K562 (cell line): ENCODE measurements at regions not wholly inside any gene's neighbourhood (a gene's known extent, or its start where the extent isn't known, plus 50 kb on each side); places are given as distances from the start of the nearest gene placed in this dataset.

ENCODE experiments used
- ATAC-seq: fragments of 200-7000 bp; cut with Tn5 transposase; 3 replicates; pipeline ENCODE4 v1.9.1; 2020; ENCODE audit warnings: moderate library complexity
- BruUV-seq: library from RNA; stranded (reverse); fragments of 400-500 nt; replicated peaks from 2 replicates; lab custom pipeline; 2021; lab: Mats Ljungman, UMichigan
- CTCF ChIA-PET: fragments of 300-600 bp; formaldehyde crosslinking; extraction: SDS; loops from one replicate; lab custom pipeline; 2021; ENCODE audit warnings: low intra/inter-chr PET ratio; lab: Yijun Ruan, JAX
- POLR2A ChIA-PET: fragments of 300-600, 350-650 bp; sonication (Branson Sonifier 250); formaldehyde crosslinking; extraction: SDS; loops from one replicate; lab custom pipeline; 2021; ENCODE audit warnings: antibody characterized with exemption, inconsistent platforms; lab: Yijun Ruan, JAX
- DNase-seq, 4 experiments: peaks; one replicate each; pipeline versions ENCODE4 v3.0.0 to v3.0.0-alpha.2; 2011 to 2018; ENCODE audit warnings: low spot score in 3 of 4, mixed read lengths in 3 of 4; ENCODE audit errors: extremely low read depth in 1 of 4
- FAIRE-seq: peaks from 2 replicates; lab custom pipeline; 2011; peaks lifted over from hg19 to GRCh38; lab: Jason Lieb, UNC
- H2AFZ ChIP-seq: 2 replicates; pipeline ENCODE4 v1.6.0; 2011; ENCODE audit warnings: low read depth, low read length, control low read depth, inconsistent platforms
- H3K27ac ChIP-seq: fragments of 200-600 bp; 3 replicates; pipeline ENCODE4 v1.8.0; 2011; ENCODE audit warnings: low read depth, mild to moderate bottlenecking, control low read depth, inconsistent platforms, low read length, moderate library complexity, mixed read lengths; ENCODE audit errors: extremely low read depth
- H3K27me3 ChIP-seq, 2 experiments: fragments of 300-600 bp in 1 of 2; 2 replicates in 1 of 2; 3 replicates in 1 of 2; pipeline versions ENCODE4 v1.6.0 to v1.8.0; 2011; ENCODE audit warnings: inconsistent platforms in 2 of 2, low read length in 2 of 2, mild to moderate bottlenecking in 1 of 2, mixed read lengths in 1 of 2, moderate library complexity in 1 of 2; ENCODE audit not compliant: control insufficient read depth in 2 of 2, insufficient read depth in 2 of 2
- H3K36me3 ChIP-seq: fragments of 300-600 bp; 3 replicates; pipeline ENCODE4 v1.8.0; 2011; ENCODE audit warnings: mild to moderate bottlenecking, low read length, inconsistent platforms; ENCODE audit not compliant: control insufficient read depth, insufficient read depth
- H3K4me1 ChIP-seq, 2 experiments: fragments of 200-600 bp in 1 of 2; replicated peaks in 1 of 2; 2 replicates in 1 of 2; 3 replicates in 1 of 2; pipeline versions ENCODE4 v1.5.1 to v1.8.0; 2011; ENCODE audit warnings: inconsistent platforms in 2 of 2, low read length in 2 of 2, mild to moderate bottlenecking in 1 of 2, mixed read lengths in 1 of 2, moderate library complexity in 1 of 2; ENCODE audit not compliant: control insufficient read depth in 2 of 2, insufficient read depth in 2 of 2
- H3K4me2 ChIP-seq: 2 replicates; pipeline ENCODE4 v1.6.1; 2011; ENCODE audit warnings: low read length, control low read depth, inconsistent platforms, mixed read lengths; ENCODE audit not compliant: insufficient read depth
- H3K4me3 ChIP-seq: fragments of 200-600 bp; sonication (generic), shearing (Covaris generic); 2 replicates; pipeline ENCODE4 v1.5.1; 2016; ENCODE audit warnings: control low read depth, inconsistent platforms
- H3K79me2 ChIP-seq: fragments of 200-600 bp; 3 replicates; pipeline ENCODE4 v1.8.0; 2011; ENCODE audit warnings: low read length, inconsistent platforms; ENCODE audit not compliant: control insufficient read depth, insufficient read depth
- H3K9ac ChIP-seq, 2 experiments: 2 replicates each; pipeline versions ENCODE4 v1.6.0 to v1.6.1; 2011; ENCODE audit warnings: low read depth in 2 of 2, low read length in 2 of 2, control low read depth in 1 of 2, inconsistent platforms in 1 of 2, mild to moderate bottlenecking in 1 of 2, mixed read lengths in 1 of 2; ENCODE audit not compliant: insufficient read depth in 1 of 2
- H3K9me1 ChIP-seq: one replicate; pipeline ENCODE4 v1.6.0; 2011; ENCODE audit warnings: inconsistent platforms, mild to moderate bottlenecking, low read length, moderate library complexity; ENCODE audit not compliant: control insufficient read depth, insufficient read depth
- H3K9me3 ChIP-seq: replicated peaks from 2 replicates; pipeline ENCODE4 v1.5.1; 2011; ENCODE audit warnings: low read depth, low read length, inconsistent platforms; ENCODE audit not compliant: control insufficient read depth, insufficient read depth
- H4K20me1 ChIP-seq: replicated peaks from 2 replicates; pipeline ENCODE4 v1.6.1; 2011; ENCODE audit warnings: low read length, inconsistent platforms, mixed read lengths; ENCODE audit not compliant: control insufficient read depth, insufficient read depth
- FUS ChIP-seq: fragments of 200-400 bp; formaldehyde crosslinking; optimal IDR thresholded peaks from 2 replicates; pipeline ENCODE3; 2017; ENCODE audit warnings: low read depth, low read length
- NFE2L1 ChIP-seq: fragments of 450-650 bp; IDR thresholded peaks from 2 replicates; pipeline ENCODE4 v1.6.1; 2016; ENCODE audit warnings: missing genetic modification characterization, low read depth, mild to moderate bottlenecking, missing compliant biosample characterization, moderate library complexity, borderline replicate concordance
- STAT5A ChIP-seq: IDR thresholded peaks from 2 replicates; pipeline ENCODE4 v1.6.1; 2012; ENCODE audit warnings: low read length, inconsistent platforms, borderline replicate concordance
- ZNF518B ChIP-seq: fragments of 250-450 bp; sonication (Bioruptor Pico); IDR thresholded peaks from 2 replicates; pipeline ENCODE4 v1.5.0; 2021; ENCODE audit warnings: mild to moderate bottlenecking, moderate library complexity
- WGBS: fragments of 100-300 bp; shearing (Covaris generic); methylation state at CpG from one replicate; pipeline ENCODE4 v1.1.6; 2016; ENCODE audit warnings: low coverage, mixed read lengths; ENCODE audit not compliant: insufficient coverage; ENCODE audit errors: missing lambda C conversion rate; 5-methylcytosine and 5-hydroxymethylcytosine counted together
- in situ Hi-C: fragments of 300-500 bp; cut with MboI; formaldehyde crosslinking; loops from 4 replicates; pipeline ENCODE4 v1.15.0; 2018; ENCODE audit warnings: inconsistent platforms, mixed read lengths
- intact Hi-C: fragments of 100-400 bp; cut with micrococcal nuclease; formaldehyde crosslinking; loops from 2 replicates; pipeline ENCODE4 v1.14.2; 2022

GRCh38 chr4:188754372-188755002 lies 615.2 kb downstream of the TRIML1 start:
- TF ChIP-seq NFE2L1 (tag): no peak
- no peak for TF ChIP-seq STAT5A
- TF ChIP-seq ZNF518B (CRISPR knock-in tag): no peak
- no peak for TF ChIP-seq FUS

More at GRCh38 chr4:188754372-188755002, 615.2 kb downstream of the TRIML1 start:
- DNase-seq: no peak
- Histone ChIP-seq H3K4me1 (no peaks in the 10 kb centered on the region), H3K27me3 (no peaks in the 10 kb centered on the region), H3K9me1 (no peaks in the 10 kb centered on the region), H4K20me1 (no peaks in the 10 kb centered on the region), H3K4me3 (no peak overlapping the region), H3K27ac (no peak overlapping the region), H2AFZ (no peak overlapping the region), H3K9me3 (no peaks in the 10 kb centered on the region), H3K79me2 (no peaks in the 10 kb centered on the region), H3K9ac (no peak overlapping the region), H3K4me2 (no peak overlapping the region), H3K36me3 (no peaks in the 10 kb centered on the region)
- no peak for ATAC-seq
- WGBS: 1% methylated on average over 20 of the region's 22 CpGs
- in situ Hi-C loops (no loop called here), intact Hi-C loops (no loop called here)
- ChIA-PET CTCF (no interaction called here), POLR2A (interaction anchor here (0.7 to 0.8 kb wide), 2 partner anchors 22 to 1003 kb away, joined by 3 read pairs; no protein-coding TSS in a partner anchor)
- no peak for FAIRE-seq
- no TSS peak for BruUV-seq
